Endodermal cell (in vitro differentiated cells): ENCODE measurements at regions not wholly inside any gene's neighbourhood (a gene's known extent, or its start where the extent isn't known, plus 50 kb on each side); places are given as distances from the start of the nearest gene placed in this dataset.

Experiments used
- DNase-seq: peaks from one replicate; pipeline ENCODE4 v3.0.0-alpha.2; 2017
- H3K27ac ChIP-seq: 2 replicates; pipeline ENCODE4 v1.5.1; 2013; ENCODE audit warnings: mild to moderate bottlenecking, low read depth, low read length, moderate library complexity
- H3K27me3 ChIP-seq: 2 replicates; pipeline ENCODE4 v1.6.1; 2013; ENCODE audit warnings: mild to moderate bottlenecking, low read length, moderate library complexity; ENCODE audit not compliant: insufficient read depth, control insufficient read depth, poor library complexity, severe bottlenecking
- H3K36me3 ChIP-seq: 2 replicates; pipeline ENCODE4 v1.7.0; 2013; ENCODE audit warnings: mild to moderate bottlenecking, low read length, moderate library complexity; ENCODE audit not compliant: control insufficient read depth, insufficient read depth
- H3K4me1 ChIP-seq: one replicate; pipeline ENCODE4 v1.7.0; 2013; ENCODE audit warnings: low read length; ENCODE audit not compliant: control insufficient read depth, insufficient read depth
- H3K4me3 ChIP-seq: 2 replicates; pipeline ENCODE4 v1.5.1; 2013; ENCODE audit warnings: mild to moderate bottlenecking, low read length, moderate library complexity
- H3K9ac ChIP-seq: 2 replicates; pipeline ENCODE4 v1.6.1; 2013; ENCODE audit warnings: mild to moderate bottlenecking, low read length, moderate library complexity; ENCODE audit not compliant: poor library complexity, severe bottlenecking; ENCODE audit errors: extremely low read depth
- H3K9me3 ChIP-seq: 2 replicates; pipeline ENCODE4 v1.6.1; 2013; ENCODE audit warnings: mild to moderate bottlenecking, low read length, moderate library complexity; ENCODE audit not compliant: control insufficient read depth
- H3K27ac Mint-ChIP-seq: 2 replicates; pipeline ENCODE4 v1.8.0; 2020; ENCODE audit warnings: mixed read lengths
- H3K27me3 Mint-ChIP-seq: 2 replicates; pipeline ENCODE4 v1.8.0; 2021; ENCODE audit warnings: mild to moderate bottlenecking, mixed read lengths; ENCODE audit not compliant: insufficient read depth
- H3K36me3 Mint-ChIP-seq: 2 replicates; pipeline ENCODE4 v1.8.0; 2020; ENCODE audit warnings: low read depth, mixed read lengths
- H3K4me1 Mint-ChIP-seq: 2 replicates; pipeline ENCODE4 v1.8.0; 2020; ENCODE audit warnings: mixed read lengths
- H3K4me3 Mint-ChIP-seq: 2 replicates; pipeline ENCODE4 v1.8.0; 2020; ENCODE audit warnings: mild to moderate bottlenecking, moderate library complexity, mixed read lengths
- H3K9me3 Mint-ChIP-seq: 2 replicates; pipeline ENCODE4 v1.8.0; 2020; ENCODE audit warnings: mild to moderate bottlenecking, mixed read lengths
- CTCF ChIP-seq: fragments of 200-600 bp; sonication (generic); conservative IDR thresholded peaks from 2 replicates; pipeline ENCODE4 v1.5.0; 2021; ENCODE audit warnings: antibody characterized with exemption, mild to moderate bottlenecking
- WGBS, 2 experiments: methylation state at CpG; one replicate each; pipeline versions ENCODE4 v1.1.5 to v1.1.7; 2013; ENCODE audit warnings: missing lambda C conversion rate in 2 of 2, mixed read lengths in 1 of 2; ENCODE audit not compliant: insufficient coverage in 1 of 2, insufficient read length in 1 of 2; 5-methylcytosine and 5-hydroxymethylcytosine counted together

GRCh38 chr3:34865346-34865745, 774.0 kb upstream of the ARPP21 start:
- Mint-ChIP-seq H3K36me3 (no peaks in the 10 kb centered on the region), H3K4me1 (no peaks in the 10 kb centered on the region), H3K9me3 (no peaks in the 10 kb centered on the region), H3K4me3 (no peak overlapping the region), H3K27me3 (peaks cover 2% of the 10 kb centered on the region), H3K27ac (no peak overlapping the region)
- 80 to 98% methylated on average over 2 of the region's 2 CpGs for WGBS, 2 experiments
- no peak overlapping the region for H3K4me3 ChIP-seq
- no peaks in the 10 kb centered on the region for H3K36me3 ChIP-seq
- H3K9me3 ChIP-seq, result no peaks in the 10 kb centered on the region
- DNase-seq, result no peak
- no peaks in the 10 kb centered on the region for H3K4me1 ChIP-seq
- no peak overlapping the region for H3K9ac ChIP-seq
- no peak for TF ChIP-seq CTCF
- H3K27ac ChIP-seq, result no peak overlapping the region
- no peaks in the 10 kb centered on the region for H3K27me3 ChIP-seq

DNA sequence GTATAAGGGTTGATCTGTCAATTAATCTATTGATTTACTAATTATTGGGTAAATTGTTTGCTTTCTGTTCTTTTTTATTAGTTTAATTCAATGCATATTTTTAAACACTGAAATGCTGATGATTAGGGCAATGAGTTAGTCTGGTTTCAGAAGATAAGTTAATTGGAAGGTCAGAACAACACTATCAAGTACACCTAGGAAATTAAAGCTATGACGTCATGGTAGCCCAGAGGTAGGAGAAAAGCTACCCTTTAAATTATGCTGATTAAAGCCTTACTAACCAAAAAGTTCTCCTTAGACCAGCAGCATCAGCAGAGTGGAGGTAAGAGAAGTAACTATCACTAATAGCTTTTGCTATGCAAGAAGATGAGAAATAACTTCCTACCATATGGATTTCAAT, 770.4 kb upstream of the ARPP21 start:
- Mint-ChIP-seq H3K4me1 (no peaks in the 10 kb centered on the region), H3K4me3 (no peak overlapping the region), H3K36me3 (no peaks in the 10 kb centered on the region), H3K27ac (no peak overlapping the region), H3K9me3 (no peaks in the 10 kb centered on the region), H3K27me3 (peaks cover 2% of the 10 kb centered on the region)
- Histone ChIP-seq H3K4me3 (no peak overlapping the region), H3K9ac (no peak overlapping the region), H3K36me3 (no peaks in the 10 kb centered on the region), H3K4me1 (no peaks in the 10 kb centered on the region), H3K27ac (no peak overlapping the region), H3K9me3 (no peaks in the 10 kb centered on the region), H3K27me3 (no peaks in the 10 kb centered on the region)
- no peak for DNase-seq
- no peak for TF ChIP-seq CTCF
- WGBS, 2 experiments, result 100% methylated on average over 1 of the region's 1 CpG; no CpG with 5 or more reads in 1 of the 2 experiments

GRCh38 chr3:34869696-34870095, 769.6 kb upstream of the ARPP21 start:
- DNase-seq, result no peak
- peaks cover 2% of the 10 kb centered on the region for H3K27me3 Mint-ChIP-seq
- no peaks in the 10 kb centered on the region for H3K4me1 Mint-ChIP-seq
- H3K4me3 Mint-ChIP-seq, result no peak overlapping the region
- no peak for TF ChIP-seq CTCF
- no peak overlapping the region for H3K27ac ChIP-seq
- no peaks in the 10 kb centered on the region for H3K36me3 ChIP-seq
- no peaks in the 10 kb centered on the region for H3K36me3 Mint-ChIP-seq
- no peak overlapping the region for H3K27ac Mint-ChIP-seq
- H3K9ac ChIP-seq, result no peak overlapping the region
- no peaks in the 10 kb centered on the region for H3K9me3 ChIP-seq
- 100% methylated on average over 1 of the region's 1 CpG; no CpG with 5 or more reads in 1 of the 2 experiments for WGBS, 2 experiments
- no peaks in the 10 kb centered on the region for H3K4me1 ChIP-seq
- H3K27me3 ChIP-seq, result no peaks in the 10 kb centered on the region
- no peak overlapping the region for H3K4me3 ChIP-seq
- H3K9me3 Mint-ChIP-seq, result no peaks in the 10 kb centered on the region
